ENCODE measurements at regions not wholly inside any gene's neighbourhood (a gene's known extent, or its start where the extent isn't known, plus 50 kb on each side); places are given as distances from the start of the nearest gene placed in this dataset.

DNA sequence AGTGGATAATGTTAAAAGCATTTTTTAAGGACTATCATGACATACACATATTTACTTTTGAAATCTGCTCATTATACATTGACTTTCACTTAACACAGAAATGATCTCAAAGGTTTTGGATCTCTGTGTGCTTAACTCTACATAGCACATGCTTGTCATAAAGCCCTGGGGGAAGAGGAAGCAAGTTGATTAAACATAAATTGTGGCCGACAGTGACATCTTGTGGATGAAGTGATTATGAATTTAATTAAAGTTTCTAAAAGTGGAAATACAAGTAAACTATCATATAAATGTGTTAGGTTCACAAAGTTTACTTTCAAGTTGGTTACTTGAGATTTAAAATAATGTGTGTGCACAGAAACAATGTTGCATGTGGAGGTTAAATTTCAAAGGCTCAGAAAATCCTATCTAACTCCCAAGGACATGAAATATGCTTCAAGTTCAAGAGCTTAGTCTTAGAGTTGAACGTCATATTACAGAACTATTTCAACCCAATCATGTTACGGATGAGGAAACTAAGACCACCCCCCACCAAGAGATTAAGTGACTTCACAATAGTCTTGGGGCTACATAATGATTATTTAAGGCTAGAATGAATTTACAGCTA is 1247.8 kb downstream of the GATA3 start:
- no peak overlapping the region for H3K4me3 ChIP-seq (replicated peaks in 1 of 3; ENCODE audit: insufficient read depth in 1 of 3, low read depth in 1 of 3, low read length in 3 of 3)
- no peaks in the 10 kb centered on the region for H3K9me1 ChIP-seq (replicated peaks; ENCODE audit: control insufficient read depth, extremely low read depth, insufficient read depth, low read length)
- H3K79me2 ChIP-seq (ENCODE audit: control insufficient read depth, insufficient read depth, low read length), result no peaks in the 10 kb centered on the region
- no peaks in the 10 kb centered on the region for H3K4me1 ChIP-seq (ENCODE audit: control insufficient read depth, extremely low read depth, insufficient read depth, low read length)
- no peaks in the 10 kb centered on the region for H3K36me3 ChIP-seq (ENCODE audit: control insufficient read depth in 2 of 2, extremely low read depth in 1 of 2, insufficient read depth in 2 of 2, low read length in 2 of 2)
- intact Hi-C loops (cut with micrococcal nuclease) (loop anchor here (1.0 to 10.0 kb wide), 4 partner anchors 427 to 1887 kb away; partner anchors contain the start of gene SFMBT2), dilution Hi-C loops (cut with MboI; ENCODE audit: extremely low pct_ligation_motif_present, low sequenced_read_pairs) (no loop called here)
- no peaks in the 10 kb centered on the region for H4K20me1 ChIP-seq (replicated peaks; ENCODE audit: control insufficient read depth, extremely low read depth, insufficient read depth, low read length)
- BruUV-seq (replicated peaks), result no TSS peak
- ChIA-PET POLR2A (no interaction called here), CTCF (interaction anchor here (0.6 to 3.5 kb wide), 15 partner anchors 9 to 1779 kb away, joined by 3 to 128 read pairs (median 4); partner anchors contain the start of genes ATP5F1C and KIN)
- no peak overlapping the region for H3K4me2 ChIP-seq (ENCODE audit: insufficient read depth, low read length)
- DNase-seq (ENCODE audit: low read depth, low spot score), result peak; percentile 79
- no peak overlapping the region for H2AFZ ChIP-seq (ENCODE audit: low read depth, low read length)
- TF ChIP-seq, protein P1, sequence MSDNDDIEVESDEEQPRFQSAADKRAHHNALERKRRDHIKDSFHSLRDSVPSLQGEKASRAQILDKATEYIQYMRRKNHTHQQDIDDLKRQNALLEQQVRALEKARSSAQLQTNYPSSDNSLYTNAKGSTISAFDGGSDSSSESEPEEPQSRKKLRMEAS (IDR thresholded peaks at IDR 0.05; ENCODE audit: insufficient read depth, insufficient read length), result no peak
- TF ChIP-seq, protein P2, sequence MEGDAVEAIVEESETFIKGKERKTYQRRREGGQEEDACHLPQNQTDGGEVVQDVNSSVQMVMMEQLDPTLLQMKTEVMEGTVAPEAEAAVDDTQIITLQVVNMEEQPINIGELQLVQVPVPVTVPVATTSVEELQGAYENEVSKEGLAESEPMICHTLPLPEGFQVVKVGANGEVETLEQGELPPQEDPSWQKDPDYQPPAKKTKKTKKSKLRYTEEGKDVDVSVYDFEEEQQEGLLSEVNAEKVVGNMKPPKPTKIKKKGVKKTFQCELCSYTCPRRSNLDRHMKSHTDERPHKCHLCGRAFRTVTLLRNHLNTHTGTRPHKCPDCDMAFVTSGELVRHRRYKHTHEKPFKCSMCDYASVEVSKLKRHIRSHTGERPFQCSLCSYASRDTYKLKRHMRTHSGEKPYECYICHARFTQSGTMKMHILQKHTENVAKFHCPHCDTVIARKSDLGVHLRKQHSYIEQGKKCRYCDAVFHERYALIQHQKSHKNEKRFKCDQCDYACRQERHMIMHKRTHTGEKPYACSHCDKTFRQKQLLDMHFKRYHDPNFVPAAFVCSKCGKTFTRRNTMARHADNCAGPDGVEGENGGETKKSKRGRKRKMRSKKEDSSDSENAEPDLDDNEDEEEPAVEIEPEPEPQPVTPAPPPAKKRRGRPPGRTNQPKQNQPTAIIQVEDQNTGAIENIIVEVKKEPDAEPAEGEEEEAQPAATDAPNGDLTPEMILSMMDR (IDR thresholded peaks at IDR 0.05; ENCODE audit: extremely low read depth in 1 of 2, insufficient read depth in 1 of 2, low read depth in 1 of 2, low read length in 2 of 2), result peak in 1 of 2 donors; percentile 8
- no peaks in the 10 kb centered on the region for H3K9me3 ChIP-seq (replicated peaks; ENCODE audit: control insufficient read depth, insufficient read depth, low read length)
- no peak overlapping the region for H3K27ac ChIP-seq (ENCODE audit: insufficient read depth, low read depth, low read length)
- peak; percentile 76 for FAIRE-seq
- peaks cover 0 to 2% of the 10 kb centered on the region in 2 experiments for H3K27me3 ChIP-seq (ENCODE audit: control insufficient read depth in 2 of 2, insufficient read depth in 2 of 2, low read length in 2 of 2)
- H3K9ac ChIP-seq (replicated peaks; ENCODE audit: extremely low read depth, insufficient read depth, low read length), result no peak overlapping the region

DNA sequence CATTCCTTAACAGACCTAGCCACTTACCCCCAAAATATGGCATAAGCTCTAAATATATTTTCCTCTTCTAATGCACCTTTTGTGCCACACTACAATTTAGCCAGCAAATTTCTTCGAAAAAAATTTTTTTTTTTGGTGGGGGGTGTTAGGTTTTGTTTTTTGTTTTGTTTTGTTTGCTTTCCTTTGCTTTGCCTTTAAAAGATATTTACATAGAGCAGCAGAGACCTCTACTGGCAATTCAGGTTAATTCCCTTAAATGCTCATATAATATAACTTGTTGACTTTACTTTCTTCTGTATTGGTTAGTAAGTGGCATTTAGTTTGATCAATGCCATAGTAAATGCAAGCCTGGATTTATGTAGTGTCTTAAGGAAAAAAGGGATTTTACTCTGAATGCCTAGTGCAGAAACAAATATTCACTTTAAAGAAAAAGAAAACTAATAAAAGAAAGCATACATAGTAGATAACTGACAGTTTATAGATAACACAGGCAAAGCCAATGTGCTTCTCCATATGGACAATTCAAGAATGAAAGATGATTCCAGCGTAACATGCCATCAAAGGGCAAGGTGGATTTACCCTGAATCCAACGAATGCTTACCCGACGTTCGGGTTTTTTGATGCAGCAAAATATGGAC is 1250.6 kb downstream of the GATA3 start:
- H3K4me1 ChIP-seq (ENCODE audit: control insufficient read depth, extremely low read depth, insufficient read depth, low read length), result no peaks in the 10 kb centered on the region
- TF ChIP-seq JUN (IDR thresholded peaks at IDR 0.05; ENCODE audit: borderline replicate concordance, insufficient read depth, insufficient read length, low read depth), result no peak
- no peak for TF ChIP-seq POLR2AphosphoS5 (IDR thresholded peaks at IDR 0.05; ENCODE audit: insufficient read depth, low read depth, low read length)
- TF ChIP-seq, protein P2 (IDR thresholded peaks at IDR 0.05; ENCODE audit: extremely low read depth in 1 of 2, insufficient read depth in 1 of 2, low read depth in 1 of 2, low read length in 2 of 2), result peak; percentile 17 to 22
- no peak for TF ChIP-seq FOS (IDR thresholded peaks at IDR 0.05; ENCODE audit: borderline replicate concordance, insufficient read depth, low read length)
- TF ChIP-seq POLR2A (IDR thresholded peaks at IDR 0.05; ENCODE audit: low read depth, low read length), result no peak
- H3K79me2 ChIP-seq (ENCODE audit: control insufficient read depth, insufficient read depth, low read length), result no peaks in the 10 kb centered on the region
- no peaks in the 10 kb centered on the region for H4K20me1 ChIP-seq (replicated peaks; ENCODE audit: control insufficient read depth, extremely low read depth, insufficient read depth, low read length)
- H3K27me3 ChIP-seq (ENCODE audit: control insufficient read depth in 2 of 2, insufficient read depth in 2 of 2, low read length in 2 of 2), result no peaks in the 10 kb centered on the region
- intact Hi-C loops (cut with micrococcal nuclease) (loop anchor here (1.0 to 10.0 kb wide), 4 partner anchors 430 to 1890 kb away; partner anchors contain the start of gene SFMBT2), dilution Hi-C loops (cut with MboI; ENCODE audit: extremely low pct_ligation_motif_present, low sequenced_read_pairs) (no loop called here)
- FAIRE-seq (no peak), DNase-seq (ENCODE audit: low read depth, low spot score) (peak; percentile 33)
- no peak overlapping the region for H3K4me3 ChIP-seq (replicated peaks in 1 of 3; ENCODE audit: insufficient read depth in 1 of 3, low read depth in 1 of 3, low read length in 3 of 3)
- no peaks in the 10 kb centered on the region for H3K9me1 ChIP-seq (replicated peaks; ENCODE audit: control insufficient read depth, extremely low read depth, insufficient read depth, low read length)
- no peak overlapping the region for H2AFZ ChIP-seq (ENCODE audit: low read depth, low read length)
- no peaks in the 10 kb centered on the region for H3K9me3 ChIP-seq (replicated peaks; ENCODE audit: control insufficient read depth, insufficient read depth, low read length)
- no peak overlapping the region for H3K4me2 ChIP-seq (ENCODE audit: insufficient read depth, low read length)
- ChIA-PET CTCF (interaction anchor here (0.7 to 3.5 kb wide), 2 partner anchors 1618 to 1779 kb away, joined by 5 to 128 read pairs; no protein-coding TSS in a partner anchor), POLR2A (no interaction called here)
- H3K9ac ChIP-seq (replicated peaks; ENCODE audit: extremely low read depth, insufficient read depth, low read length), result no peak overlapping the region
- H3K36me3 ChIP-seq (ENCODE audit: control insufficient read depth in 2 of 2, extremely low read depth in 1 of 2, insufficient read depth in 2 of 2, low read length in 2 of 2), result no peaks in the 10 kb centered on the region
- BruUV-seq (replicated peaks), result no TSS peak
- H3K27ac ChIP-seq (ENCODE audit: insufficient read depth, low read depth, low read length), result no peak overlapping the region

All from endothelial cell of umbilical vein (primary cell).